NCI-H748 (cell line): ENCODE measurements at regions not wholly inside any gene's neighbourhood (a gene's known extent, or its start where the extent isn't known, plus 50 kb on each side); places are given as distances from the start of the nearest gene placed in this dataset.
"Not testable (repeated sequence)": the region's sequence is repeated elsewhere in the genome, so short reads cannot be mapped to it uniquely, and the experiment has no call there.

Experiments
- DNase-seq: peaks from one replicate; lab custom pipeline; 2025; ENCODE audit not compliant: unreplicated experiment; lab: John Stamatoyannopoulos, UW

DNA sequence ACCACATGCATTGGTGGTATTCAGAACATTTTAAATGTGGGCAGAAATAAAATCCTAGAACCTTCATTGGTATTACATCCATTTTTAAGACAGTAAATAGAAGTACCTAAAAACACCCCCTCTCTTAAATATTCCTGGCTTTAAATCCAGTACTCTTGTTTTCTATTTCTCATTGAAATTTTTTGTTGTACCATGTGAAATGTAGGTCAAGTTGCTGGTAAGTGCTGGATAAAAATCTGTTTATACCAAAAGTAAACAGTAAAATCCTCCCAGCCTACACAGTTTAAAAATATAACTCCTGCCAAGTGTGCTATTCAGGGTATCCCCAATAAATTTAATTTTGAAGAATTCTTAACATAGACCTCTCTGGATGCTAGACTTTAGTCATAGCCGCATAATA is 75.0 kb upstream of the FST start:
- no peak for DNase-seq

DNA sequence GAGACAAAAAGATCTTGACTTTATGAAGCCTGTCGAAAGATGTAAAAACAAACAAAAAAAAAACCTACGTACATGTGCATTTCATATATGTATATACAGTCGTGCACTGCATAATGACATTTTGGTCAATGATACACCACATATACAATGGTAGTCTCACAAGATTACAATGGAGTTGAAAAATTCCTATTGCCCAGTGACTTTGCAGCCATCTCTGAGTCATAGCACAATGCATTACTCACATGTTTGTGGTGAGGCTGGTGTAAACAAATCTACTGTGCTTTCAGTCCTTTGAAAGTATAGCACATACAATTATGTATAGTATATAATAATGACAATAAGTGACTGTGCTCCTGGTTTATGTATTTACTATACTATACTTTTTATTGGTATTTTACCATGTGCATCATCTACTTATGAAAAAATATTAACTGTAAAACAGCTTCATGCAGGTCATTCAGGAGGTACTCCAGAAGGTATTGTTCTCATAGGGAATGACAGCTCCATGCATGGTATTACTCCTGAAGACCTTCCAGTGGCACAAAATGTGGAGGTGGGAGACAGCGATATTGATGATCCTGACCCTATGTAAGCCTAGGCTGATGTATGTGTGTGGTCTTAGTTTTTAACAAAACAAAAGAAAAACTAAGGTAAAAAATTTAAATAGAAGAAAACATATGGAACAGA is 73.7 kb upstream of the FST start:
- DNase-seq = no peak

DNA sequence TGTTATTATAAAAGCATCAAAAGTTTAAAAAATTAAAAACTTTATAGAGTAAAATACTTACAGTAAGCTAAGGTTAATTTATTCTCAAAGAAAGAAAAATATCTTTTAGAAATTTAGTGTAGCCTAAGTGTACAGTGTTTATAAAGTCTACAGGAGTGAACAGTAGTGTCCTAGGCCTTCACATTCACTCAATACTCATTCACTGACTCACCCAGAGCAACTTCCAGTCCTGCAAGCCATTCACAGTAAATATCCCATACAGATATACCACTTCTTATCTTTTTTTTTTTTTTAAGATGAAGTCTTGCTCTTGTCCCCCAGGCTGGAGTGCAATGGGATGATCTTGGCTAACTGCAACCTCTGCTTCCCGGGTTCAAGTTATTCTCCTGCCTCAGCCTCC is 73.1 kb upstream of the FST start:
- no peak for DNase-seq

DNA sequence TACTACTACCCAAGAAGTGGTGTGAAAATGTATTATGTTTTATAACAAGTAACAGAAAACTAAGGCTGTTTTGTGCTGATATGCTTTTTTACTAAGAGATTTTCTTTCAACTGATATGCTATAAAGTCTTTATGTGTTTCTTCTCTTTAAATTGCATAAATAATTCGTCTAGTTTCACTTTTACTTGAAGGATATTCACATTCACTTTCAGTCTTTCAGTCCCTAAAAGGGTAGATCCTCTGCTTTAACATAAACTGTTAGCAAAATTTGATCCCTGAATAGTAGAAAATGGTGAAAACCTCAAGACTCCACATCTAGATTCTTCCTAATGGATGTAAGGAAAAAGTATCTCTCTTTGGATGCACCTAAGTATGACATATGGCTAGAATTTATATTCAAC is 69.0 kb upstream of the FST start:
- no peak for DNase-seq

DNA sequence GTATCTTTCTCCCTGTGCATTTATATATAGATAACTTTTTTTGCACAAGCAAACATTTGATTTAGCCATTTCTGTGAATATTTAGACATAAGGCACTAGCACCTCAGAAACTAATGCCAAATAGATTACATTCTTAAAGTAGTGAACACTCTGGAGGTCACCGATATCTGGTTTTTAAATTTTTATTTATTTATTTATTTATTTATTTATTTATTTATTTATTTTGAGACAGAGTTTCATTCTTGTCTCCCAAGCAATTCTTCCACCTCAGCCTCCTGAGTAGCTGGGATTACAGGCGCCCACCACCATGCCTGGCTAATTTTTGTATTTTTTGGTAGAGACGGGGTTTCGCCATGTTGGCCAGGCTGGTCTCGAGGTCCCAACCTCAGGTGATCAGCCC is 67.9 kb upstream of the FST start:
- DNase-seq = not testable (repeated sequence)

DNA sequence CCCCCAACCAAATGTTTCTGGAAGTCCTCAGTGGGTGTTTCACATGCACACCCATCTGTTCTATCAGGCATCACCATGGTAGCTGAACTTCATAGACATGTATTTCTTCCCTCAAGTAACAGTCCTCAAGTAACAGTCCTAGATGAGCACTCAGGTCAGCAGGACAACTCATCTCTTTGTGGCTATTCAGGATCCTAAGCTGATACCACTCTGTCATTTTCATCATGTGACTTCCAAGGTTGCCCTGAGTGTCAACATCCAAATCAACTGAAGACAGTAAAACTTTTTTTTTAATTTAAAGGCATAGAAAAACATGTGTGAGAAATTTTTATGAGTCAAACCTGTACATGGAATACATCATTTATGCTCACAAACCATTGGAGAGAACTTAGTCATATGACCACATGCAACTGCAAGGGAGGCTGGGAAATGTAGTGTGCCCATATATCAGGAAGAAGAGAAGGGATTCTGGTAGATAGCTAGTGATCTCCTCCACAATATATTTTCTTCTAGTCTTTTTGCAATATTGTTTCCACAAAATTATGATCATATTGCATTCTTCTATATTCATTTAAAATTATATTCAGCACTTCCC is 64.2 kb upstream of the FST start:
- DNase-seq = no peak

DNA sequence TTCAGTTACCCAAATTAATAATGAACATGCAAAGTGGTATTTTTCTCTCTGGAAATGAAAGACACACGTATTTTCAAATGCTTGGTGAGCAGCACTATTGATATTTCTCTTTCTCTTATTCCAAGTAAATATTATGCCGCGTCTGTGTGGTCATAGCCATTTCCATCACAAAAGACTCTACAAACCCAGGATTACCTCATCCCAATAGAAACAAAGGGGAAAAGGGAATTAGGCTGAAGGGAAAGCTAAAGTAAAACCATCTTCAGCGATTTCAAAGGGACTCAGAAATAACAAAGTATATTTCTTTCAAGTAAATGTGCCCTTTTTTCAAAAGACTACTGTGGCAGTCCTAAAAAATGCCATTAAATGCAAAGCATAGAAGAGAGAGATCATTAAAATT is 62.0 kb upstream of the FST start:
- DNase-seq = peak; percentile 63

DNA sequence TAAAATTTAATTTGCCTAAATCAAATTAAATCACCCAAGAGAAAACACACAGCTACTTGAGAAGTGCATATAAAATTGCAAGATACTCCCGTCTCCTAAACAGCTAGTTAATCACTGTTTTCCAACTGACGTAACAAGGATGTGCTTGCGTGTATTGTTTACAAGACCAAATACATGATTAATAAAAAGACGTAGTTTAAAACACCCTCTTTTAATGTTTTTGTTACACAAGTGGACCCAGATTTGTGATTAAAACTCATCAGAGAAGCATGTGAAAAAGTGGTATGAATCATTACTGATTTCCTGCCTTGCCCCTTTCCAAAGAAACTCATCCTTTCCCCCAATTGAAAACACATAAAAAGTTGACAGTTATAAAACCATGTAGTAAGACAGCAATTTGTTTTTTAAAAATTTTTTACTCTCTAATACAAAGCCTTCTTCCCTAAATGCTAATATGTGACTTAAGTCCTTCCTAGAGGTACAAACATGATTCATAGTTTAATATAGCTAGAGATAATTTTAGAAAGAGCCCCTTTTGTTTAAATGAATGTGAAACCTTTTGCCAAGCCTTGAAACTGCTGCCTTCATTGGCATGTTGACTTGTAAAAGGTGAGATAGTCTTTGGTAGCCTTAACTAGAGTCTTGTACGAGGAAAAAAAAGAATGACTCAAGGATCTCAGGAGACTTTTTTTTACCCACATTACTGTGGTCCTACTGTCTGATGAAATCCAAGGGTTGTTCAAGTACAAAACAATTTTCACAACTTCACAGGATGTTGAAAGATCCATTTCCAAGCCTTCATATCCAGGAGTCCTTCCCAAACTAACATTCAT is 61.4 kb upstream of the FST start:
- no peak for DNase-seq

DNA sequence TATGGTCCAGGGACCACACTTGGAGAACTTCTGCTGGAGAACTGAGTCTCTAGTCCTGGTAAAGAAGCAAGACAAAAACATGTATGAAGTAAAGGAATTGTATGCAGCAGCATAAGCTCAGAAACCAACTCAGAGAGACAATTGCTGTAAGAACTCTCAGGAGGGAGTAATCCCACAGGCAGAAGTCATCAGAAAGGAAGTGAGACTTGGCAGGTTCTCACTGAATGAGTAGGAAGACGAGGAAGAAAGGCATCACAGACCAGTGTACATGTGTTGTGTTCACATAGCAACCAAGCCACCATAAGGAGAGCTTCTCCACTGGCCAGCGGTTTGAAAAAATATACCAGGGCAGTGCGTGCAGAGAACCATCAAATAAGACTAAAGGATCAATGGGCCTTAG is 57.9 kb upstream of the FST start:
- no peak for DNase-seq

DNA sequence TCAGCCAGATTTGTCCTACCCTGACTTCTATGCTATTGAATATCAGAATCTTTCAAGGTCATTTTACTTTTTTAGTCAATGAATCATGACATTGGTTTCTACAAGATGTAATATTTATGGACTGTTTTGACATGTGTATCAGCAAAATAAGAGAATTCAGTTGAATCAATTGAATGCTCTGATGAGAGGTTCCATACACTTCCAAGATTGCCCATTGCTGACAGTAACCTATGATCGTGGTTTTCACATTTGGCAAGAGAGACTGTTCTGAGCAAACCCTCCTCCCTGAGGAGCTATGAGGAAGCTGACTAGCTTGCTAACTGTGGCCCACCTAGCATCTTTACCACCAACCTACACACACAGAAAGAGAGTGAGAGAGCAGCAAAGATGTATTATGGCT is 56.7 kb upstream of the FST start:
- DNase-seq = no peak

DNA sequence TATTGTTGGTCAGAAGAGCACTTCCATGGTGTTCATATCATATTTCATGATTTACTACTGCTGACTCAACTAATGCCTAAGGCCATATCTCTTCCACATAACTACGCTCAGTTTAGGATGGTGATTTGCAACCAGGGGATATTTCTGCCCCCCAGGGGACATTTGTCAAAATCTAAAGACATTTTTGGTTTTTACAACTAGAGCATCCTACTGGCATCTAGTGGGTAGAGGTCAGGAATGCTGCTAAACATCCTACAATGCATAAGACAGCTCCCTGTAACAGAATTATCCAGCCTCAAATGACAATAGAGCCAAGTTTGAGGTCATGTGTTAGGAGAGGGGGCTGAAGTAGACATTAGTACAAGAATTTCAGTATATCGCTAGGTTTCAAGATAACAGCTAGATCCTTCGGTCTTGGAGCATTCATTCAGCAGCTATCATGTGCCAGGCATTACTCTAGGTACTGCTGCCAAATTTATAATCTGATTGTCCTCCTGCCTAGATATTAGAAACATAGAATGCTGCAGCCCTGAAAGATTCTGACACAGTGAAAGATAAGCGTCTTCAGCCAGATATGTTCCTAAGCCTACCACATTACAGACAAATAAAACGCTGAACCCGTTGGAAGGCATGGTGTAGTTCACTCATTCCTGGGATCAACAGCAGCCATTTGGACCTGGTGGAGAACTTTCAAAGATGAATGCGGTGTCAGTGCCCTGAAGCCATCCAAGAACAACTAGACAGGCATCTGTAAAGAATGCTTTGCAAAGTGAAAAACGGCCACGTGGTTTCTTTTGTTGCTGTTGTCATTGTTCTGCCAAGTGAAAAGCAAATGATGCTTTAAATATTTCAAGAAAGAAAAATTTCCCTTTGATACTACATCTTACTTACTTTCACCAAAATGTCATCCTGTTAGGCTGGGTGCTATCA is 55.5 kb upstream of the FST start:
- DNase-seq = no peak

DNA sequence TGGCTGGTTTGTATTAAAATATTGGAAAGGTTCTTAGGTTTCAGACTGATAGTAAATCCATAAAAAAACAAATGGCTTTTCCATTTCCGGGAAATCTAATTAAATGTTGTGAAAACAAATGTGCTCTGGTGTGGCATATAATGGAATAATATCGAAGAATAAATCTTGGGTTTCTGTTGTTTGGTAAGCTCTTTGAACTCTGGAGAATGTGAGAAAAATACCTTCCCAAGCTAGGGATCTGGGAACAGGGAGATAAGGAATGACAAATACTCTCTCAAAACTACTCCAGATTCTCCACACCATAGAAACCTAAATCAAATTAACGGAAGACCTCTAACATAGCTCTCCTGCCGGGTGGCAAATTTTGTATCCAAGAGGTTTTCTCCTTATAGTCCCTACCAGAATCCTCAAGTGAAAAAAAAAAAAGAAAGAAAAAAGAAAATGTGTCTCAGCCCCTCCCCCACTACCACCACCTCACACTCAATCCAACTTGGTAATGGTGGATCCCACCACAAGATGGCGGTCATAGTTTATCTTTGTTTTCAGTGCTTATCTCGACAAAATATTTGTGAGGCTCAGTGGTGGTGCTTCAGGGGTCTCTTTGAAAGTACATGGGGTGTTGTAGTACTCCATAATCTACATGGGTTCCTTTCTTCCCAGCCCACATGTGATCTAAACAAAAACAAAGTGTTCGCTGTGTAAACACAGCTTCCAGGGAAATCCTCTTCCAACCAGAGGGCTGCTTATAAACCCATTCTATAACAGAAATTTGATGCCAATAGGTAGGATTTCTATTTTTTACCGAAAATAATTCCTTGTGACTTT is 54.5 kb upstream of the FST start:
- peak; percentile 67 for DNase-seq

DNA sequence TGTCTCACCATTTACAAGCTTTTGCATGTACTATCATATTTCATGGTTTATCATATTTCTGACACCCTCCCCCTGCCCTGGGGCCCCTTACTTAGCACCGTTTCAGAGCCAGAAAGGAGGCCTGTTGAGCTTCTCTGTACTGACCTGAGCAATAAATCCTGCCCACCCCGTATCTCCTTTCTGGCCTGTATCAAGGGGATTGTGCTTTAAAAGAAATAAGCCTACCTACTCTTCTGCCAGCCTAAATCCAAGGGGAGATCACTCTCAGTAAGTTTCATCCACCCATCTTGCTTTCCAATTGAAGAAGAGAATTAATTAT is 54.0 kb upstream of the FST start:
- DNase-seq = no peak

DNA sequence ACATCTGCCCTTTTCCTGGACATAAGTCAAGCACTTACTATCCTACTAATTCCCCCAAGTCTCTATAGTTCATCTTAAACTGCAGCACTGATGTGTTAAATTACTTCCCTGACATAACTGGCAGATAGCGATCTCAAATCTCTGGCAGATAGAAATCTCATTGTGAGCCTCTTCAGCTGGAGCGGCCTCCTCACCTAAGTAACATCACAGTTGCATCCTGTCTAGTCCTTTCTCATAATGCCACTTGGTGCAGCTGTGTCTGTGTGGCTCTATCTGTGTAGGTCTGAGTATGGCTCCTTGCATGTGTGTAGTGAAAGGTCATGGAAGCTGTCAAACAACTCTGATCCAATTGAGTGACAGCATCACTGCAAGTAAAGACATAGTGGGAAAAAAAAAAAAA is 53.6 kb upstream of the FST start:
- DNase-seq = no peak

DNA sequence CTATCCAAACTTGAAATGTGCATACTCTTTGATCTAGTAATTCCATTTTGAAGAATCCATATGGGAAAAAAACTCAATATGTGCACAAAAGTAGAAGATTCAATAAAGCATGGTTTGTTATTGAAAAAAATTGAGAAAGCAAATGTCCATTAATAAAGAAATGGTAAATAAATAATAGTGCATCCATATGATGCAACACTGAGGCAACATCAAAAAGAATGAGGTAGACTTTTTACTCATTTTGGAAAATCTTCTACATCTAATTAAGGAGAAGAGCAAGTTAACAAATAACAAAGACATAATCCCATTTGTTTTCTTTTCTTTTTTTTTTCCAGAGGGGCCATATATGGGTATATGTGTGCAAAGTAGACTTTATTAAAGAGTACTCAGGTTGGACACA is 52.5 kb upstream of the FST start:
- no peak for DNase-seq

DNA sequence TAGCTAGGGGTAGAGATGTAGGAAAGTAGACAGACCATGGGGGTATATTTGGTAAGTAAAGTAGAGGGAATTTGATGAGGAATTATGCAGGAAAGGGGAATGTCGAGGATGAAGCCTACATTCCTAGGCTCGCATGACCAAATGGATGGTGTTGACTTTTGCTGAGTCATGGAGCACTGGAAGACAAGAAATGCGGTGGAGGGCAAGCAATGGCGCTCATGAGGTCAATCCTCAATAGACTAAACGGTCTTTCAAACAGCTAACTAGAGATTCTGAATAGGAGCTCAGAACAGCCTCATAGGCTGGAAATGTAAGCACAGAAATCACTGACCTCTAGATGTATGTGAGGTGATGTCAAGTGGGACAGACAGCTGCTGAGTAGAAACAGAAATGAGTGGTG is 50.7 kb upstream of the FST start:
- DNase-seq = no peak

DNA sequence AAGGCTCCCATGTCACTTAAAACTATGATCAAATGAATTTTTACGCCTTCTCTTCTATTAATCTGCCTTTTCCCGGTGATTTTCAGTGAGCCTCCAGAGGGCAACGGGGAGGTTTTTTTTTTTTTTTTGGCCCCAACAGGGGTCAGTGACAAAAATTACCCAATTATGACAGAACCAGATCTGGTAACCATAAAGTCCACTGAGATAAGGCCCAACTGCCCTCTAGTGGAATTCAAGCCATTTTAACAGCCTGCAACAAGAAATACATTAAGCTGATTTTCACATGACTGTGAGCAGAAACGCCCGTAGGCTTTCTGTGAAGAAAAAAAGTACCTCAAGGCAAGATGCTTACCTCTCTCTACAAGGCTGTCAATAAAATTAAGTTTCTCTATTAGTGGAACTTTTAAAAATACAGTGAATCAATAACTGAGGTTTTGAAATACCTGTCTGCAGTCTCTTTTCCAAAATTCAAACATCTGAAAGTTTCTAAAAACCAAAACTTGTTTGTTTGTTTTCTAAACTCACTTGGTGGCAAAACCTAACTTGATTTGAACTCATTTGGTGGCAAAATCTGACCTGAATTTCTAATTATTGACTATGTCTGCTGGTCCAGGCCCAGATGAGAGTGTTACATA is 49.7 kb upstream of the FST start:
- DNase-seq = peak; percentile 40
